ENCODE measurements at regions not wholly inside any gene's neighbourhood (a gene's known extent, or its start where the extent isn't known, plus 50 kb on each side); places are given as distances from the start of the nearest gene placed in this dataset.

DNA sequence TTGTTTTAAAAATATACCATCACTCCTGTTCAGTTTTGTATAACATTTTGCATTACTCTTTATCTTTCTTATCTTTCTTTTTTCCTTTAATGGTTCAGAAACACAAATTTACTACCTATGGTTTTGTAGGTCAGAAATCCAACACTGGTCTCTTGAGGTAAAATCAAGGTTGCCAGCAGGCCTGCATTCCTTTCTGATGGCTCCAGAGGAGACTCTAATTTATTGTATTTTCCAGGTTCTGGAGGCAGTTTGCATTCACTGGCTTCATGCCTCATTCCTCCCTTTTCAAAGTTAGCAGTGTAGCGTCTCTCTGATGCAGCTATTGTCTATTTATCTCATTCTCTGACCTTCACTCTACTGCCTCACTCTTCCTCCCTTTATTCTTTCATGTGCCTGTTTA lies 767.4 kb downstream of the SLITRK6 start:
- no peak for DNase-seq

DNA sequence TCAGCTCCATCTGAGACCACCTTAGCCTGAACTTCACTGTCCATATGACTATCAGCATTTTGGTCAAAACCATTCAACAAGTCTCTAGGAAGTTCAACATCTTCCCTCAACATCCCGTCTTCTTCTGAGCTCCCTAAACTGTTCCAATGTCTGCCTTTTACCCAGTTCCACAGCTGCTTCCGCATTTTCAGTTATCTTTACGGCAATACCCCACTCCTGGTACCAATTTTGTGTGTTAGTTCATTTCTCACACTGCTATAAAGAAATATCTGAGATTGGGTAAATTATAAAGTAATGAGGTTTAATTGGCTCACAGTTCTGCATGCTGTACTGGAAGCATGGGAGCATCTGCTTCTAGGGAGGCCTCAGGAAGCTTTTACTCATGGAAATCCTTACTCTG lies 771.2 kb downstream of the SLITRK6 start:
- no peak for DNase-seq

GRCh38 chr13:85019121-85019520 lies 780.1 kb downstream of the SLITRK6 start:
- DNase-seq = no peak

- DNase-seq = no peak
These were observed 786.2 kb downstream of the SLITRK6 start for GRCh38 chr13:85013006-85013405.

DNA sequence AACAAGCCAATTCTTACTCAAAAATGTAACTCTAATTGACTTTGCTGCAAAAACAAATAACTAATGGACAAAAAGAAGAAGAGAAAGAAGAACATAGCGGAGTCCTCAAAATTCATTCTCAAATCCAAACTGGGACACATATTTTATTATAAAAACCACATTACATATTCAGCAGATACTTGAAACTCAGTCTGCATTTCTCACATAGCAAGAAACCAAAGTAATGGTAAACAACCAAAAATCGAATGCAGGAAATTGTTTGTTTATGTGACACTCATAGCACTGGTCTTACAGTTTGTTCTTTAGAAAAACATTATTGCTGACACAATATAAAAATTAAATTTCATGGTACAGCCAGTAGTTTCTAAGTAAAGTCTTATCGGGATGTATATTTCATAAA lies 789.8 kb downstream of the SLITRK6 start:
- no peak for DNase-seq

- DNase-seq = no peak
These were observed 800.0 kb downstream of the SLITRK6 start for GRCh38 chr13:84999252-84999651.

GRCh38 chr13:84998681-84999080 lies 800.5 kb downstream of the SLITRK6 start:
- no peak for DNase-seq

- DNase-seq = no peak
These were observed 801.4 kb downstream of the SLITRK6 start for GRCh38 chr13:84997858-84998257.

- DNase-seq = no peak
These were observed 804.6 kb downstream of the SLITRK6 start for GRCh38 chr13:84994582-84994981.

DNA sequence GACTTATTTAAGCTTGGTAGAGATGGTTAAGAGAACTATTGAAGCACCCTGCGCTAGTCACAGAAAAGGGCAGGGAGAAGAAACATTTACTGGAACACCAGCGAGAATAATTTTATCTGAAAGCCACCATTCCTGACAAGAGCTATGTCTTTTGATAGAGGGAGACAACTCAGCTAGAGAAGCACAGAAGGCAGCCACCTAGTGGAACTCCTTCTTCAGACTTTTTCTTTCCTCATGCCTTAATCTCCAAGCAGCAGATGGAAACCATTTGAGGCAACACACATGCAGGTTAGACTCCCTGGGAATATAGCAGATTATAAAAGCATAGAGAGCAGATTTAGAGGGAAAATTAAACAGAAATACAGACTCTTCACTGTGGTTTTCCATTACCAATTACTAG lies 813.4 kb downstream of the SLITRK6 start:
- no peak for DNase-seq

- DNase-seq = no peak
These were observed 815.9 kb downstream of the SLITRK6 start for GRCh38 chr13:84983321-84983720.

GRCh38 chr13:84980571-84980970 lies 818.6 kb downstream of the SLITRK6 start:
- DNase-seq = no peak

DNA sequence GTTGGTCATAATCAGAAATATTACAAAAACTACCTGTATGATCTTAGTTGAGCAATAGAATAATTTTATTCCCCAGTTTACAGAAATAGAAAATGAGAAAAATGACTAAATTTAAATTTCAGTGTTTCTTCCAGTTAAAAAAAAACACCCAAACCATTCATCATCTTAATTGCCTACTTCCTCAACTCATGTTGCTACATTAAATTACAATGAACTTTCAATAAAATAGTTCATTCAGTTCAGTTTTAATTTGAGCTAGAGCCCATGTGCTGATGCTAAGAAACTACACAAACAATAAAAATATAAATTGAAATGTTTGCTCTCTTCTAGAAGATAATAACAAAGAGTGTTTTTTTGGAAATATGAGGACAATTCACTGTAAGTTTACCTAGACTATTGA lies 820.4 kb downstream of the SLITRK6 start:
- DNase-seq = no peak

- no peak for DNase-seq
These were observed 825.6 kb downstream of the SLITRK6 start for GRCh38 chr13:84973661-84974060.

DNA sequence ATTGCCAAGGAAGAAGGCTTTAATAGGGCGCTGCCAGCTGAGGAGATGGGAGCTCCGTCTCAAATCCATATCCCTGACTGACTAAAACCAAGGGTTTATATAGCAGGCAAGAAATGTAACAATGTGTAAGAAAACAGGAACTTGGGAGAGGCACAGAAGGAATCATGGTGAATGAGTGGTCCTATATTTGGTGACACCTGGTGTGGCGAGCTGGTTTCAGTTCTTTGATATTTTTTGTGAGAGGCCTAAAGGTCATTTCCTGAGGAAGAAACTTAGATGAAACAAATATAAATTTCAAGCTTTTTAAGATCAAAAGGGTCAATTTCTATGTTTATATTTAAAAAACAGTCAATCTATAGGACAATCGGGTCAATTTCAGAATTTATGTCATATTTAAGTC lies 826.3 kb downstream of the SLITRK6 start:
- no peak for DNase-seq

DNA sequence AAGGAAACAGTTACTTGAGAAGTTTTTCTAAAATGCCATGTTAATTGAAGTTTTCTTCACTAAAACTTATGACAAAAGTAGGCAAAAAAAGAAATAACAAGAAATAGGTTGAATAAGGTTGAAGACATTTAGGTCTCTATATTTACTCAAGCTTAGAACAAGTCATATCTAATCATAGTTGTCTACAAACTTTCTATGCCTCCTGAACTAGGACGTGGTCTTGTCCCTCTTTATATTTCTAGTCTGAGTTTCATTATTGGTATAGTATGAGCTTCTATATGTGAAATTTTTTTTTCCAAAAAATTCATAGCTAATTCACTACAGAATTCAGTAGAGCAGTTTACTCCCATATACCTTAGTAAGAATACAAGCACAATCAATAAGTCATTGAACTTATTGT lies 836.4 kb downstream of the SLITRK6 start:
- no peak for DNase-seq

GRCh38 chr13:84962141-84962750 lies 837.0 kb downstream of the SLITRK6 start:
- DNase-seq = no peak

DNA sequence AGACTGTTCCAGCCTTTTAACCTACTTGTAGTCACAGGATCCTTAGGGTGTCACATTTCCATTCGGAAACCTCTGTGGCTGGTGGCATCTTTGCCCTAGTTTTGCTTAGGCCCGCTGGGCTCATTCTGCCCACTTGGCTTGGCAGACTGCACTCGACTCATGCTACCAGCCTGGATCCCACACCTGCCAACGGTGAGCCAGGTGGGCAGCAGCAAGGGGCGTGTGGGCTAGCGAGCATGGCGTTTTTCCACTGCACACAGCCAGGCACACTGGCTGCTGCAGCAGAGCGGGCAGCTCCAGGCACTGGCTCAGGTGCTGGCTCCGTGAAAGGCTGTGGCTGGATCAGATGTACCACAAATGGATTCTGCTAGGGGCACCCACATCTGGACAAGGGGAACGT lies 838.2 kb downstream of the SLITRK6 start:
- DNase-seq = no peak

- no peak for DNase-seq
These were observed 839.4 kb downstream of the SLITRK6 start for GRCh38 chr13:84959818-84960217.

GRCh38 chr13:84954636-84955035 lies 844.6 kb downstream of the SLITRK6 start:
- no peak for DNase-seq

GRCh38 chr13:84951128-84951527 lies 848.1 kb downstream of the SLITRK6 start:
- no peak for DNase-seq

GRCh38 chr13:84946192-84946591 lies 853.0 kb downstream of the SLITRK6 start:
- no peak for DNase-seq

DNA sequence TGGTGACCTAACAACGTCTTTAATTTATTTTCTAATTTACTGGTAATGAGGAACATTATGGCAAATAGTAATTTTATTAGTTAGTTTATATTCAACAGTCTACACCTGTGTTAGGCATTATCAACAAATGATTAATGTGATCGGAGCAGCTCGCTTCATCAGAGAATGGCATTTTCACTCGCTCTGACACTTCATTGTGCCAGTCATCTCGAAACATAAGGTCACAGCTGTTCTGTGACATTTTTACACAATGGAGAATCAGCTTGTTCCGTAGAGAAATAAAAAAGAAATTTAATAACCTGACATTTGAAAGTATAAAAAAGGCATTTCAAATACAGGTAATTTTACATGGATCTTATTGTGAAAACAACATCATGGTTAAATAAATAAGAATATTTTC lies 858.4 kb downstream of the SLITRK6 start:
- no peak for DNase-seq

DNA sequence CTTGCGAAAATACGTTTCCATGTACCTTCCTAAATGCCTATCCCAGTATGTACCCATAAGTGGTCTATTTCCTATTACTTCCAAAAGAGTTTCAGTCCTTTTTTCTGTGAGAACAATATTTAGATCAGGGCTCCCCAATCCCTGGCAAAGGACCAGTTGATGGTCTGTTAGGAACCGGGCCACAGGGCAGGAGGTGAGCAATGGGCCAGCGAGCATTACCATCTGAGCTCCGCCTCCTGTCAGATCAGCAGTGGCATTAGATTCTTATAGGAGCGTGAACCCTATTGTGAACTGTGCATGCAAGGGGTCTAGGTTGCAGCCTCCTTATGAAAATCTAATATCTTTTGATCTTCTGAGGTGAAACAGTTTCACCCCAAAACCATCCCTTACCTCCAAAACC lies 859.1 kb downstream of the SLITRK6 start:
- no peak for DNase-seq

DNA sequence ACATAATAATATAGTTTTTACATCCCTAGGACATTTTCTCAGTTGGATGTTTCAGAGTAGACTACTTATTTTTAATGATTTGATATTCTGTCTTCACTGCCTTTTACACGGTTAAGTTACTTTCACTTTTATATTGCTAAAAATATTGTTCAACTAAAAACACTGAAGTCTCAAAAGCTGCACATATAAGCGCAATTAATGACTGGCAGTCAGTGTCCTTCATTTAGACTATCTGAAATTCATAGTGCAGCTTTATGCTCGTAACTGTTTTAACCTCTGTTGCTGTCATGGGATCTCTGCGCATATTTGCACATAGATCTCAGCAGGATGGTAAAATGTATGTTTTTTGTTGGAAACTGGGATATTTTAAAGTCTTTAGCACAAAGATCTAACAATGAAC lies 864.3 kb downstream of the SLITRK6 start:
- no peak for DNase-seq

- no peak for DNase-seq
These were observed 865.4 kb downstream of the SLITRK6 start for GRCh38 chr13:84933797-84934196.
